ENCODE measurements at regions not wholly inside any gene's neighbourhood (a gene's known extent, or its start where the extent isn't known, plus 50 kb on each side); places are given as distances from the start of the nearest gene placed in this dataset.

GRCh38 chr12:60995256-60995825 is 1264.9 kb upstream of the USP15 start:
- TF ChIP-seq CTCF (conservative IDR thresholded peaks at IDR 0.05; ENCODE audit: low read length): no peak

DNA sequence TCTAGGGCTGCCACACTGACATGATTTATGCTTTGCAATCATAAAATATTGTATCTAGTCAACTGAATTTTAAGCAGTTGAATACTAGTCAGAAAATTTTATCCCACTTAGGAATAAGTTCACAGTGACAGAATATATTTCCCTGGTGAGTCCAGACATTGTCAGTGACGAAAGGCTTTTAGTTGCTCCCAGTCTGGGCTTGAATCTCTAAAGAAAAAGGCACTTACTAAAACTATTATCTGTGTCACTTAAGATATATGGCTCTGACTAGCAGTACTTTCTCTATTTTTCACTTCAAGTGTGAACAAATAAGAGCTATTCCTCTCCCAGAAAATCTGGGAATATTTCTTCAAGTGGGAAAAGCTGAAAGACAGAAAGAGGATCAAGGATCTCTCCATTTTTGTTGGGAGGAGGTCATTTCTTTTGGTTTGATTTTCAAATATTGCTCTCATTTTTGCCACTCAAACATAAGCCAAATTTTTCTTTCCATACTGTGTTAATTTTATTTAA is 1262.3 kb upstream of the USP15 start:
- TF ChIP-seq CTCF (conservative IDR thresholded peaks at IDR 0.05; ENCODE audit: low read length): no peak
- no peak overlapping the region for H3K4me3 ChIP-seq (ENCODE audit: low read length)
- no peak for DNase-seq (ENCODE audit: low read depth)

More at GRCh38 chr12:60995256-60995825, 1264.9 kb upstream of the USP15 start:
- H3K4me3 ChIP-seq (ENCODE audit: low read length): no peak overlapping the region
- DNase-seq (ENCODE audit: low read depth): no peak

DNA sequence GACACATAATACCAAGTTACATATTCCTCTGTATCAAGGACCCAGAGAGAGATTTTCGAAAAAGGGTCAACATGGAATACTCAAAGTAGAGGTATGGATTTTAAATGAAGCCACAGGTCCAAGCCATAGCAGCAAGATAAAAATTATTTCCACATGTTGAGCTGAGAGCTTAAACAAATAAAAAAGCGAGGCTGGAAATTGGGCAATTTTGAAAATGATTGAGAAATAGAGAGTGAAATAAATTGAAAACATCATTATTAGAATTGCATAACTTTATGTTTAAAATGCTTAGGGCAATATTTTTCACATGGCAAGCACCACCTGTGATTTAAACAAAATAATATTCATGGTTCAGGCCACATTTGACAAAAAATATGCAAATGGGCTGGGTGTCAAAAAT is 1251.0 kb upstream of the USP15 start:
- no peak for TF ChIP-seq CTCF (conservative IDR thresholded peaks at IDR 0.05; ENCODE audit: low read length)
- DNase-seq (ENCODE audit: low read depth): no peak
- no peak overlapping the region for H3K4me3 ChIP-seq (ENCODE audit: low read length)

GRCh38 chr12:61011767-61012423 is 1248.3 kb upstream of the USP15 start:
- DNase-seq (ENCODE audit: low read depth): no peak
- no peak overlapping the region for H3K4me3 ChIP-seq (ENCODE audit: low read length)
- no peak for TF ChIP-seq CTCF (conservative IDR thresholded peaks at IDR 0.05; ENCODE audit: low read length)

DNA sequence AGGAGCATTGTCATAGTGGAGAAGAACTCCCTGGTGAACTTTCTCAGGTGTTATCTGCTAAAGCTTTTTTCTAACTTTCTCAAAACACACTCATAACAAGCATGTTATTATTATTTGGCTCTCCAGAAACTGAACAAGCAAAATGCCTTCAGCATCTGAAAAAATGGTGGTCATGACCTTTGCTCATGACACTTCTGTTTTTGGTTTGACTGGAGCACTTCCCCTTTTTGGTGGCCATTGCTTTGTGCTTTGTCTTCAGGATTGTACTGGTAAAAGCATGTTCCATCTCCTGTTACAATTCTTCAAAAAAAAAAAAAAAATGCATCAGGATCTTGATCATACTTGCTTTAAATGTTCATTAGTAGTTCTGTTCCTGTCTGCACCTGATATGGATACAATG is 1241.6 kb upstream of the USP15 start:
- no peak for DNase-seq (ENCODE audit: low read depth)
- no peak for TF ChIP-seq CTCF (conservative IDR thresholded peaks at IDR 0.05; ENCODE audit: low read length)
- H3K4me3 ChIP-seq (ENCODE audit: low read length): no peak overlapping the region

GRCh38 chr12:61023231-61023630 is 1237.0 kb upstream of the USP15 start:
- no peak overlapping the region for H3K4me3 ChIP-seq (ENCODE audit: low read length)
- DNase-seq (ENCODE audit: low read depth): no peak
- TF ChIP-seq CTCF (conservative IDR thresholded peaks at IDR 0.05; ENCODE audit: low read length): no peak

DNA sequence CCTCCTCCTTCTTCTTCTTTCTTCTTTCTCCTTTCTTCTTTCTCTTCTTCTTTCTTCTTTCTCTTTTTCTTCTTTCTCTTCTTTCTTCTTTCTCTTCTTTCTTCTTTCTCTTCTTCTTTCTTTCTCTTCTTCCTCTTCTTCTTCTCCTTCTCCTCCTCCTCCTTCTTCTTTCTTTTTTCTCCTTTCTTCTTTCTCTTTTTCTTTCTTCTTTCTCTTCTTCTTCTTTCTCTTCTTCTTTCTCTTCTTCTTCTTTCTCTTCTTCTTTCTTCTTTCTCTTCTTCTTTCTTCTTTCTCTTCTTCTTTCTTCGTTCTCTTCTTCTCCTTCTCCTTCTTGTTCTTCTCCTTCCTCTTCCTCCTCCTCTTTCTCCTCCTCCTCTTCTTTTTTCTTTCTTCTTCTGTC is 1230.7 kb upstream of the USP15 start:
- no peak for DNase-seq (ENCODE audit: low read depth)
- no peak overlapping the region for H3K4me3 ChIP-seq (ENCODE audit: low read length)
- TF ChIP-seq CTCF (conservative IDR thresholded peaks at IDR 0.05; ENCODE audit: low read length): no peak
